Stimulated activated CD4-positive, alpha-beta T cell treated with anti-CD3 and anti-CD28 coated beads, Interleukin-1b, Interleukin-23, amount 100 ng/mL, for 4 hours (primary cell): ENCODE measurements at regions not wholly inside any gene's neighbourhood (a gene's known extent, or its start where the extent isn't known, plus 50 kb on each side); places are given as distances from the start of the nearest gene placed in this dataset.

Experiments used
- DNase-seq, 2 donors: peaks; one replicate each; pipeline ENCODE4 v3.0.0-alpha.2; 2020; ENCODE audit warnings: low read depth in 2 of 2

GRCh38 chr6:95501032-95501904 lies 76.1 kb upstream of the MANEA start:
- DNase-seq: no peak

GRCh38 chr6:95503568-95503967 lies 73.8 kb upstream of the MANEA start:
- no peak for DNase-seq

- DNase-seq: no peak
Measured at GRCh38 chr6:95511404-95511803, 65.9 kb upstream of the MANEA start.

- DNase-seq: no peak
Measured at GRCh38 chr6:95515975-95516374, 61.4 kb upstream of the MANEA start.

- DNase-seq: no peak
Measured at GRCh38 chr6:95517004-95517403, 60.3 kb upstream of the MANEA start.

- no peak for DNase-seq
Measured at GRCh38 chr6:95517568-95517967, 59.8 kb upstream of the MANEA start.

- no peak for DNase-seq
Measured at GRCh38 chr6:95518630-95519227, 58.6 kb upstream of the MANEA start.

- no peak for DNase-seq
Measured at GRCh38 chr6:95519228-95520037, 57.9 kb upstream of the MANEA start.

GRCh38 chr6:95521181-95521580 lies 56.2 kb upstream of the MANEA start:
- no peak for DNase-seq
